Mucosa of stomach (tissue), 1 donor: ENCODE measurements at regions not wholly inside any gene's neighbourhood (a gene's known extent, or its start where the extent isn't known, plus 50 kb on each side); places are given as distances from the start of the nearest gene placed in this dataset.

ENCODE experiments used
- H3K27me3 ChIP-seq: one replicate; pipeline ENCODE4 v1.7.0; 2013; ENCODE audit warnings: mild to moderate bottlenecking, low read length; ENCODE audit not compliant: control insufficient read depth, insufficient read depth
- H3K36me3 ChIP-seq: one replicate; pipeline ENCODE4 v1.7.0; 2013; ENCODE audit warnings: low read length; ENCODE audit not compliant: control insufficient read depth, insufficient read depth
- H3K4me1 ChIP-seq: one replicate; pipeline ENCODE4 v1.7.0; 2013; ENCODE audit warnings: mild to moderate bottlenecking, low read length; ENCODE audit not compliant: control insufficient read depth, insufficient read depth
- H3K4me3 ChIP-seq: one replicate; pipeline ENCODE4 v1.7.0; 2013; ENCODE audit warnings: low read length
- H3K9ac ChIP-seq: one replicate; pipeline ENCODE4 v1.7.0; 2013; ENCODE audit warnings: mild to moderate bottlenecking, low read length, moderate library complexity
- H3K9me3 ChIP-seq: one replicate; pipeline ENCODE4 v1.7.0; 2013; ENCODE audit warnings: mild to moderate bottlenecking, low read length, moderate library complexity; ENCODE audit not compliant: control insufficient read depth
- donor health status: Pancreatic carcinoma.

- Histone ChIP-seq H3K27me3 (no peaks in the 10 kb centered on the region), H3K4me3 (no peak overlapping the region), H3K4me1 (no peaks in the 10 kb centered on the region), H3K36me3 (no peaks in the 10 kb centered on the region), H3K9me3 (no peaks in the 10 kb centered on the region), H3K9ac (no peak overlapping the region)
Observed at GRCh38 chr22:48662476-48663135, 1165.1 kb downstream of the BRD1 start.

- Histone ChIP-seq H3K36me3 (no peaks in the 10 kb centered on the region), H3K27me3 (no peaks in the 10 kb centered on the region), H3K4me3 (no peak overlapping the region), H3K9me3 (no peaks in the 10 kb centered on the region), H3K4me1 (no peaks in the 10 kb centered on the region), H3K9ac (no peak overlapping the region)
Observed at GRCh38 chr22:48661984-48662383, 1165.7 kb downstream of the BRD1 start.

GRCh38 chr22:48660790-48661740 lies 1166.6 kb downstream of the BRD1 start:
- H3K9ac ChIP-seq, result no peak overlapping the region
- no peaks in the 10 kb centered on the region for H3K27me3 ChIP-seq
- H3K4me3 ChIP-seq, result no peak overlapping the region
- H3K9me3 ChIP-seq, result no peaks in the 10 kb centered on the region
- no peaks in the 10 kb centered on the region for H3K36me3 ChIP-seq
- no peaks in the 10 kb centered on the region for H3K4me1 ChIP-seq

DNA sequence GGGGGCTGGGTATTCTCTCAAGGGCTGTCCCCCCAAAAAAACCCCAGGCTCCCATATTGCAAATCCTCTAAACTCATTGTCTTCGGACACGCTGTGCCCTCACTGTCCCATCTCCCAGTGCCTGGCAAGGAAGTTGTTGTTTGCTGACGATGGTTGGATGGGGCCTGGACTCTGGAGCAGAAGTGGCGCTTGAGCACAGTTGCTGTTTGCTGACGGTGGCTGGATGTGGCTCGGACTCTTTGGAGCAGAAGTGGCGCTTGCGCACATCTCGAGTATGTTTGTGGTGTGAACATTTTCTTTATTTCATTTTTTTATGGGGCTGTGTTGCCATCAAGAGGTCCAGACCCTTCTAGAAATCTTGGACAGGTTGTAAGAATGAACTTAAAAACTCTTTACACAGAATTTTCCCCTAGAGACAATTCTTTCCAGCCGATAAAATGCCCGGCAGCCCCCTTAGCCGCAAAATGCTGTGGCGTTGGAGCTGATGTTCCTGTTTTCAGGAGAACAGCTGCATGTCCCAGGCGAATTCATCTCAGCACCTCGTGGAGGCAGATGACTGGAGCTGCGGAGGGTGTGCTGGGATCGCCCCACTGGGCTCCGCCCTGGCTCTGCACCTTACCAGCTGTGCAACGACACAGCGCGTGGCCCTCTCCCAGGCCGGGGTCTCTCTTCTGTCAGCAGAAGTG lies 1167.4 kb downstream of the BRD1 start:
- Histone ChIP-seq H3K4me1 (no peaks in the 10 kb centered on the region), H3K4me3 (no peak overlapping the region), H3K9ac (no peak overlapping the region), H3K36me3 (no peaks in the 10 kb centered on the region), H3K9me3 (no peaks in the 10 kb centered on the region), H3K27me3 (no peaks in the 10 kb centered on the region)

GRCh38 chr22:48659404-48659996 lies 1168.2 kb downstream of the BRD1 start:
- Histone ChIP-seq H3K4me3 (no peak overlapping the region), H3K36me3 (no peaks in the 10 kb centered on the region), H3K9me3 (no peaks in the 10 kb centered on the region), H3K4me1 (no peaks in the 10 kb centered on the region), H3K9ac (no peak overlapping the region), H3K27me3 (no peaks in the 10 kb centered on the region)

- Histone ChIP-seq H3K4me3 (no peak overlapping the region), H3K36me3 (no peaks in the 10 kb centered on the region), H3K27me3 (no peaks in the 10 kb centered on the region), H3K9me3 (no peaks in the 10 kb centered on the region), H3K4me1 (no peaks in the 10 kb centered on the region), H3K9ac (no peak overlapping the region)
Observed at GRCh38 chr22:48658871-48659270, 1168.8 kb downstream of the BRD1 start.

GRCh38 chr22:48658246-48658645 lies 1169.4 kb downstream of the BRD1 start:
- Histone ChIP-seq H3K9ac (no peak overlapping the region), H3K9me3 (no peaks in the 10 kb centered on the region), H3K36me3 (no peaks in the 10 kb centered on the region), H3K4me1 (no peaks in the 10 kb centered on the region), H3K27me3 (no peaks in the 10 kb centered on the region), H3K4me3 (no peak overlapping the region)

DNA sequence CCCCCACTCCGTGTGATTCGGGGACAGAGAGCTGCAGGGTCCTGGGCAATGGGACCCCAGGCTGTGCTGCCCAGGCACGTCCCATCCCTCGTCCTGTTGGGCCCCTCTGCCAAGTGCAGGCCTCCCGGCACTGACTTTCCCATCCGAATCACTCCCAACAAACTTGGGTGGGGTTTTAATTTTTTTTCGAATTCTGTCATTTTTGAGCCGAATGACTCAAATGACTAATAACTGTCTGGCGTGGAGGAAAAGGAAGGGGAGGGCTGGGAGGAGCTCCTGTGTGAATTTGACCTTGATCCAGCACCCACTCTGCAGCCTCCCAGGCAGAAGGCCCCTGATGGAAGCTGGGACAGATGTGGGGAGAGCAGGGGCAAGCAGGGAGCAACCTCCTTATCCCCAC lies 1173.2 kb downstream of the BRD1 start:
- no peaks in the 10 kb centered on the region for H3K4me1 ChIP-seq
- no peak overlapping the region for H3K9ac ChIP-seq
- no peaks in the 10 kb centered on the region for H3K9me3 ChIP-seq
- no peaks in the 10 kb centered on the region for H3K36me3 ChIP-seq
- no peak overlapping the region for H3K4me3 ChIP-seq
- no peaks in the 10 kb centered on the region for H3K27me3 ChIP-seq

DNA sequence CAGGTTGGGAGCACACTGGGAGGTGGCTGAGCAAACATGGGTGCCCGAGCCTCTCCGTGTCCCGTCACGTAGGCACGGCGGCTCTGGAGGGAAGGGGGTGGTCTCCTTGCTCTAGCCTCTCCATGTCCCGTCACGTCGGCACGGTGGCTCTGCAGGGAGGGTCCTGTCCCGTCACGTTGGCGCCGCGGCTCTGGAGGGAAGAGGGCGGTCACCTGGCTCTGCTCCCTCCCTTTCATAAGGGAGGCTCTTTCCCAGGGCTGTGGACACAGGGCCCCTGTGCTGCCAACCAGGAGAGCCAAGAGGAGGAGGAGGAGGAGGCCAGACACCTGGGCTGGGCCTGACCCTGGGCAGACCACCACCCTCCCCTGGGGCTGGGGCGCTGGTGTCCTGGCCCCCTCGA lies 1173.7 kb downstream of the BRD1 start:
- H3K9me3 ChIP-seq, result no peaks in the 10 kb centered on the region
- no peaks in the 10 kb centered on the region for H3K36me3 ChIP-seq
- H3K27me3 ChIP-seq, result no peaks in the 10 kb centered on the region
- no peak overlapping the region for H3K4me3 ChIP-seq
- no peaks in the 10 kb centered on the region for H3K4me1 ChIP-seq
- no peak overlapping the region for H3K9ac ChIP-seq

DNA sequence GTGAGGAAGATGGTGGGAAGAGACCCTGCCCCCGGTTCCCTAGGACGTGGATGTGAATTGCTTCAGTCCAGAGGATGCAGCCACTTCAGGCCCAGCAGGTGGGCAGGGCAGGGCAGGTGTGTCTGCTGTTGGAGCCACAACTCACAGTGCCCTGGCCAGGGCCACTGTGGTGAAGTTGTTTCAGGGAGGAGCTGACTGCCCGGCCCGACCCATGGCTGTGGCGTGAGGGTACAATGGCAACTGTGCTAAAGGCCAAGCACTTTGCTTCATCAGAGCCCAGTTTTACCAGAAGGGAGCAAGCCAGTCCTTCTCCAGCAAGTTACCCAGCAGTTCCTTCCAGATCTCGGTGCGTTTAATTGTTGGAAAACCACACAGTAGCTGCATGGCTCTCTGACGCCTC lies 1174.4 kb downstream of the BRD1 start:
- Histone ChIP-seq H3K36me3 (no peaks in the 10 kb centered on the region), H3K4me3 (no peak overlapping the region), H3K9ac (no peak overlapping the region), H3K9me3 (no peaks in the 10 kb centered on the region), H3K27me3 (no peaks in the 10 kb centered on the region), H3K4me1 (no peaks in the 10 kb centered on the region)

DNA sequence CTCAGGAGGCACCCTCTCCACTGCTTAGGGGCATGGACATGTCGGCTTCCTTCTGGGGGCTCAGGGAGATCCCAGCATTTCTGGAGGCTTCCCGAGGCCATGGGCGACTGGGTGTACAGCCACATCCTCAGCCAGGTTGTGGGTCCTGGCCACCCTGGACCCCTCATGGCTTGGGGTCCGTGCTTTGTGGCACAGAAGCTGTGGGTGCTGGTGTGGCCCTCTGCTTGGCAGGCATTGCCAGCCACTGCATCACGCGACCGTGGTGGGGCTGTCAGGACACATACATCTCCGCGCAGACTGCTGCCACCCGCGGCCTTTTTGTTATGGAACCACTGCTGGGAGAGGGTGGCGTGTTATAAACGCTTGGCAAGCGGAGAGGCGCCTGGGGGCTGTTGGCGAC lies 1174.9 kb downstream of the BRD1 start:
- H3K4me1 ChIP-seq, result no peaks in the 10 kb centered on the region
- no peaks in the 10 kb centered on the region for H3K27me3 ChIP-seq
- H3K36me3 ChIP-seq, result no peaks in the 10 kb centered on the region
- no peaks in the 10 kb centered on the region for H3K9me3 ChIP-seq
- no peak overlapping the region for H3K9ac ChIP-seq
- H3K4me3 ChIP-seq, result no peak overlapping the region
